Keratinocyte (primary cell): ENCODE measurements at regions not wholly inside any gene's neighbourhood (a gene's known extent, or its start where the extent isn't known, plus 50 kb on each side); places are given as distances from the start of the nearest gene placed in this dataset.

ENCODE experiments used
- DNase-seq: peaks from one replicate; pipeline ENCODE4 v3.0.0-alpha.2; 2011; ENCODE audit warnings: low read depth, missing footprints, low spot score
- FAIRE-seq: peaks from 2 replicates; lab custom pipeline; 2011; peaks lifted over from hg19 to GRCh38; lab: Jason Lieb, UNC
- H2AFZ ChIP-seq: 2 replicates; pipeline ENCODE4 v1.6.0; 2012; ENCODE audit warnings: low read length, control low read depth, inconsistent platforms; ENCODE audit not compliant: control insufficient read depth
- H3K27ac ChIP-seq: 2 replicates; pipeline ENCODE4 v1.5.1; 2011; ENCODE audit warnings: low read length; ENCODE audit not compliant: control insufficient read depth, insufficient read depth
- H3K27me3 ChIP-seq: 3 replicates; pipeline ENCODE4 v1.6.0; 2011; ENCODE audit warnings: low read length; ENCODE audit not compliant: control insufficient read depth, insufficient read depth; ENCODE audit errors: extremely low read depth
- H3K36me3 ChIP-seq, 2 experiments: 2 replicates in 1 of 2; 3 replicates in 1 of 2; pipeline ENCODE4 v1.5.1; 2011; ENCODE audit warnings: low read length in 2 of 2, mild to moderate bottlenecking in 1 of 2; ENCODE audit not compliant: control insufficient read depth in 2 of 2, insufficient read depth in 2 of 2; ENCODE audit errors: extremely low read depth in 1 of 2
- H3K4me1 ChIP-seq: 3 replicates; pipeline ENCODE4 v1.5.1; 2011; ENCODE audit warnings: low read length; ENCODE audit not compliant: control insufficient read depth, insufficient read depth; ENCODE audit errors: extremely low read depth
- H3K4me2 ChIP-seq: 3 replicates; pipeline ENCODE4 v1.6.0; 2011; ENCODE audit warnings: low read depth, low read length; ENCODE audit not compliant: control insufficient read depth, insufficient read depth; ENCODE audit errors: extremely low read depth
- H3K4me3 ChIP-seq, 3 experiments: fragments of 200-600 bp in 1 of 3; sonication (generic) in 1 of 3; 2 replicates in 2 of 3; 3 replicates in 1 of 3; pipeline ENCODE4 v1.5.1; 2011 to 2016; ENCODE audit warnings: low read length in 3 of 3, mild to moderate bottlenecking in 3 of 3, control low read depth in 2 of 3, inconsistent platforms in 1 of 3, low read depth in 1 of 3, mixed read lengths in 1 of 3, mixed run types in 1 of 3, moderate library complexity in 1 of 3; ENCODE audit not compliant: control insufficient read depth in 2 of 3, insufficient read depth in 2 of 3; ENCODE audit errors: extremely low read depth in 1 of 3
- H3K79me2 ChIP-seq: 2 replicates; pipeline ENCODE4 v1.6.0; 2012; ENCODE audit warnings: low read length; ENCODE audit not compliant: control insufficient read depth, insufficient read depth
- H3K9ac ChIP-seq: 3 replicates; pipeline ENCODE4 v1.6.0; 2011; ENCODE audit warnings: low read length; ENCODE audit not compliant: control insufficient read depth, insufficient read depth; ENCODE audit errors: extremely low read depth
- H3K9me1 ChIP-seq: 3 replicates; pipeline ENCODE4 v1.6.0; 2011; ENCODE audit warnings: low read length; ENCODE audit not compliant: control insufficient read depth, insufficient read depth; ENCODE audit errors: extremely low read depth
- H3K9me3 ChIP-seq: 2 replicates; pipeline ENCODE4 v1.5.1; 2012; ENCODE audit warnings: low read depth, low read length; ENCODE audit not compliant: control insufficient read depth
- H4K20me1 ChIP-seq: 3 replicates; pipeline ENCODE4 v1.6.0; 2011; ENCODE audit warnings: low read length; ENCODE audit not compliant: control insufficient read depth, insufficient read depth; ENCODE audit errors: extremely low read depth
- CTCF ChIP-seq, 3 experiments: IDR thresholded peaks in 1 of 3; conservative IDR thresholded peaks in 1 of 3; optimal IDR thresholded peaks in 1 of 3; 2 replicates in 2 of 3; 3 replicates in 1 of 3; pipeline versions ENCODE3 to v1.5.1; 2011; ENCODE audit warnings: low read length in 3 of 3, mild to moderate bottlenecking in 3 of 3, moderate library complexity in 2 of 3, control low read depth in 1 of 3, inconsistent platforms in 1 of 3; ENCODE audit not compliant: insufficient read depth in 2 of 3; ENCODE audit errors: extremely low read depth in 1 of 3
- EZH2 ChIP-seq: IDR thresholded peaks from one replicate; pipeline ENCODE4 v1.6.1; 2012; ENCODE audit warnings: inconsistent platforms, mild to moderate bottlenecking, low read length, moderate library complexity
- dilution Hi-C: fragments of 300-500 bp; cut with MboI; formaldehyde crosslinking; loops from one replicate; pipeline ENCODE4 v1.7.0; 2020; ENCODE audit warnings: low sequenced_read_pairs; ENCODE audit not compliant: extremely low pct_ligation_motif_present

DNA sequence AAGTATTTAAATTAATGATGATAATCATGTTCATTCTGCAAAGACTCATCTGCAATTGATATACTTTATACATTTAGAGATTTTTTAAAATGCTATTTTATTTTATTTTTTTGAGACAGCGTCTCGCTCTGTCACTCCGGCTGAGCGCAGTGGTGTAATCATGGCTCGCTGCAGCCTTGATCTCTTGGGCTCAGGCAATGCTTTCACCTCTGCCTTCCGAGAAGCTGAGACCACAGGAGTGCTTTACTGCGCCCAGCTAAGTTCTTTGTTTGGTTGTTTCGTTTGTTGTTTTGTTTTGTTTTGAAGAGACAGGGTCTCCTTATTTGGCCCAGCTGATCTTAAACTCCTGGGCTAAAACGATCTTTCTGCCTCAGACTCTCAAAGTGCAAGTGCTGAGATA lies 1541.0 kb downstream of the PCDH7 start:
- DNase-seq, result no peak

GRCh38 chr4:32268863-32269262 lies 1548.7 kb downstream of the PCDH7 start:
- no peak overlapping the region for H2AFZ ChIP-seq
- H3K9me1 ChIP-seq, result no peaks in the 10 kb centered on the region
- H3K27ac ChIP-seq, result no peak overlapping the region
- H3K9ac ChIP-seq, result no peak overlapping the region
- H3K4me3 ChIP-seq, result no peak overlapping the region
- FAIRE-seq, result no peak
- TF ChIP-seq EZH2 (no peak), CTCF (optimal IDR thresholded peaks at IDR 0.05 in 1 of 3, IDR thresholded peaks at IDR 0.05 in 1 of 3, conservative IDR thresholded peaks at IDR 0.05 in 1 of 3; ENCODE audit: extremely low read depth in 1 of 3, insufficient read depth in 2 of 3, low read length in 3 of 3) (peak in 1 of 3 experiments; percentile 4)
- no peaks in the 10 kb centered on the region for H3K9me3 ChIP-seq
- DNase-seq, result no peak
- no peaks in the 10 kb centered on the region for H4K20me1 ChIP-seq
- H3K27me3 ChIP-seq, result no peaks in the 10 kb centered on the region
- H3K79me2 ChIP-seq, result no peaks in the 10 kb centered on the region
- dilution Hi-C loops, result no loop called here
- no peaks in the 10 kb centered on the region for H3K36me3 ChIP-seq
- H3K4me2 ChIP-seq, result no peak overlapping the region
- H3K4me1 ChIP-seq, result no peaks in the 10 kb centered on the region

More for the DNA sequence above, 1541.0 kb downstream of the PCDH7 start:
- Histone ChIP-seq H3K36me3 (no peaks in the 10 kb centered on the region), H3K4me2 (no peak overlapping the region), H3K9ac (no peak overlapping the region), H3K27me3 (no peaks in the 10 kb centered on the region), H2AFZ (no peak overlapping the region), H3K9me3 (no peaks in the 10 kb centered on the region), H3K4me3 (no peak overlapping the region), H3K9me1 (no peaks in the 10 kb centered on the region), H3K27ac (no peak overlapping the region), H4K20me1 (no peaks in the 10 kb centered on the region), H3K79me2 (no peaks in the 10 kb centered on the region), H3K4me1 (no peaks in the 10 kb centered on the region)
- FAIRE-seq, result no peak
- TF ChIP-seq CTCF (optimal IDR thresholded peaks at IDR 0.05 in 1 of 3, IDR thresholded peaks at IDR 0.05 in 1 of 3, conservative IDR thresholded peaks at IDR 0.05 in 1 of 3; ENCODE audit: extremely low read depth in 1 of 3, insufficient read depth in 2 of 3, low read length in 3 of 3), result no peak
- TF ChIP-seq EZH2, result no peak
- dilution Hi-C loops, result no loop called here
